ENCODE measurements at regions not wholly inside any gene's neighbourhood (a gene's known extent, or its start where the extent isn't known, plus 50 kb on each side); places are given as distances from the start of the nearest gene placed in this dataset.

DNA sequence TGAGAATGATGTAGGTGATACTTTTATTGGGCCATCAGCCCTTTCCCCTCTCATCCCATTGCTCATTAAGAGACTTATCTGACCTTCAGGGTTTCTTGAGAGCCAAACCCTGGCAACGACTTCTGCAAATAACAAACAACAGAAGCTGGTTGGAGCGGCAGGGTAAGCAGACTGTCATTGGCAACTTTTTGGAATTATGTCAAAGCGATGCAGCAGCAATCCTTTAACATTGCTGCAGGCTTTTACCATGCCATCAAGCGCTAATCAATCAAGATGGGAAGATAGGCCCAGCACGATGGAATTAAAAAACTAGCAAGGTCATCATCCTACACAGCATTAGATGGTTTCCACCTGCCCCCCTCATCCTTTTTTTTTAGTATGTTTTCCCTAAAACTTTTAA, 406.1 kb upstream of the PDE3A start:
- H3K9ac ChIP-seq (ENCODE audit: low read depth in 1 of 3, low read length in 3 of 3) = no peak overlapping the region
- no peaks in the 10 kb centered on the region for H3K36me3 ChIP-seq (ENCODE audit: control insufficient read depth in 3 of 3, insufficient read depth in 3 of 3, low read length in 3 of 3)
- no peaks in the 10 kb centered on the region for H3K9me3 ChIP-seq (ENCODE audit: control insufficient read depth in 3 of 3, low read length in 3 of 3)
- no peak overlapping the region for H3K4me3 ChIP-seq (ENCODE audit: low read length in 3 of 3)
- H3K27me3 ChIP-seq (ENCODE audit: control insufficient read depth in 3 of 3, insufficient read depth in 3 of 3, low read length in 3 of 3) = no peaks in the 10 kb centered on the region
- no peaks in the 10 kb centered on the region for H3K4me1 ChIP-seq (ENCODE audit: control insufficient read depth in 3 of 3, insufficient read depth in 3 of 3, low read length in 3 of 3)
- H3K27ac ChIP-seq (ENCODE audit: low read depth, low read length) = no peak overlapping the region

DNA sequence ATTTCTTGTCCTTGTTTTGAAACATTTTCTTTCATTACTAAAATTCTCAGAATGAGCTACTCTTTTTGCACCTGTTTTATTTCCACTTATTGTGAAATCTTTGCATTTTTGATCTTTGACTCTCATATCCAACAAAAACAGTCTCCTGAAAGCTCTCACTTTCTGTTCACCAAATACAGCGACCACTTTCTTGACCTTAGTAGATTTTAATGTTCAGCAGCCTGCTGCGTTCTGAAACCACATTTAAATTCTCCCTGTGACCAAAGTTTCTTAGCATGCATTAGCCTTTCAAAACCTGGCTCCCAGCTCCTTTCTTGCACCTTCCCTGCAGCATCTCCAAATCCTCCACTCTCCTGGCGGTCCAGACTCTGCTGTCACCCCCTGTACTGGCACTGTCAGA, 404.4 kb upstream of the PDE3A start:
- H3K9me3 ChIP-seq (ENCODE audit: control insufficient read depth in 3 of 3, low read length in 3 of 3) = no peaks in the 10 kb centered on the region
- H3K4me1 ChIP-seq (ENCODE audit: control insufficient read depth in 3 of 3, insufficient read depth in 3 of 3, low read length in 3 of 3) = no peaks in the 10 kb centered on the region
- no peaks in the 10 kb centered on the region for H3K27me3 ChIP-seq (ENCODE audit: control insufficient read depth in 3 of 3, insufficient read depth in 3 of 3, low read length in 3 of 3)
- H3K36me3 ChIP-seq (ENCODE audit: control insufficient read depth in 3 of 3, insufficient read depth in 3 of 3, low read length in 3 of 3) = no peaks in the 10 kb centered on the region
- no peak overlapping the region for H3K9ac ChIP-seq (ENCODE audit: low read depth in 1 of 3, low read length in 3 of 3)
- H3K27ac ChIP-seq (ENCODE audit: low read depth, low read length) = no peak overlapping the region
- no peak overlapping the region for H3K4me3 ChIP-seq (ENCODE audit: low read length in 3 of 3)

DNA sequence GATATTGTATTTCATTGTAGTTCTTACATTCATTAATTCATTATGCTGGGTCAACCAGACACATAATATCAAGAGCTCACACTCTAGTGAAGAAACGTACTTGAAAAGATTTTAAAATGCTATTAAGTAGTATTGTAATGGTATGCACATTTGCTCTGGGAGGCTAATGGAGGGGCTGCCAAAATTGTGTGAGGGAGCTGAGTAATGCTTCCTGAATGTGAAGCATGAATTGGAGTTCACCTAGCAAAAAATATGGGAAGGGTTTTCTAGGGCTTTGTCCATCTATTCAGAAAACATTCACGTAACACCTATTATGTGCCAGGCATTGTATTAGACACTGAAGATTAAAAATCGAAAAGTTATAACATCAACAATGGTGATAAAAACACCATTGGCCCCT, 403.8 kb upstream of the PDE3A start:
- Histone ChIP-seq H3K9me3 (ENCODE audit: control insufficient read depth in 3 of 3, low read length in 3 of 3) (no peaks in the 10 kb centered on the region), H3K36me3 (ENCODE audit: control insufficient read depth in 3 of 3, insufficient read depth in 3 of 3, low read length in 3 of 3) (no peaks in the 10 kb centered on the region), H3K27ac (ENCODE audit: low read depth, low read length) (no peak overlapping the region), H3K9ac (ENCODE audit: low read depth in 1 of 3, low read length in 3 of 3) (no peak overlapping the region), H3K4me3 (ENCODE audit: low read length in 3 of 3) (no peak overlapping the region), H3K4me1 (ENCODE audit: control insufficient read depth in 3 of 3, insufficient read depth in 3 of 3, low read length in 3 of 3) (no peaks in the 10 kb centered on the region), H3K27me3 (ENCODE audit: control insufficient read depth in 3 of 3, insufficient read depth in 3 of 3, low read length in 3 of 3) (no peaks in the 10 kb centered on the region)

DNA sequence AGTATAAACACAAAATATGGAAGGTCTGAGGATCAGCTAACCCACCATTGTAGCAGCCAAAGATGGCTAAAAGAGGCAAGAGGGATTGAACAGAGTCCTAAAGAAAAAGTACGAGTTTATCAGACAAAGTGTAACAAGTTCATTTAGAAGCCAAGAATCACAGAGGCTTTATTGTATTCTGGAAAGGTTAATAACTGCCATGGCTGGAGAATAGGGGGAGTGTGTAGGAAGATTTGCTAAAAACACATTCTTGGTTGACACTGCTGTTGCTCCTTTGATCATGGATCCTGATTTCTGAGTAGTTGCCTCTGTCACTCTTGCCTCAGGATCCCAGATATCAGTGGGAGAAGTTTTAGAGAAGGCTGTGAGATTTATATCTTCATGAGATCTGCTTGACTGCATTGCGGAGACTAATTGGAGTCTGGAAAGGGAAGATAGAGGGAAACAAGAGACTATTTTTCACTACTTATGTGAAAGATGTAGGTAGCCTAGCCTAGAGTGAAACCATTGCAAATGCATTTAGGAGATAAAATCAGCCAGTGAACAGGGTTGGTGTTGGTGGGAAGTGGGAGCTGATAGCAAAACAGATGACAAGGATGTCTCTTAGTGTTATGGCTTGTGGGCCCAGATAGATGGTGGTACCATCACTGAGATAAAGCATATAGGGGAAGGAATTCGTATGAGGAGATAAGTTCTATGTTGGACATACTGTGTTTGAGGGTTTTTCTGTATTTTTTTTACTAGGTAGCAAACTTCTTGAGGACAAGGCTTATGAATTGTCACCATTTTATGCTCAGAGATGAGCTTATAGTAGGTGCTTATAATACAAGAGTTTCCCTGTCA, 402.9 kb upstream of the PDE3A start:
- H3K27me3 ChIP-seq (ENCODE audit: control insufficient read depth in 3 of 3, insufficient read depth in 3 of 3, low read length in 3 of 3) = no peaks in the 10 kb centered on the region
- no peaks in the 10 kb centered on the region for H3K36me3 ChIP-seq (ENCODE audit: control insufficient read depth in 3 of 3, insufficient read depth in 3 of 3, low read length in 3 of 3)
- no peak overlapping the region for H3K9ac ChIP-seq (ENCODE audit: low read depth in 1 of 3, low read length in 3 of 3)
- H3K4me3 ChIP-seq (ENCODE audit: low read length in 3 of 3) = no peak overlapping the region
- no peaks in the 10 kb centered on the region for H3K4me1 ChIP-seq (ENCODE audit: control insufficient read depth in 3 of 3, insufficient read depth in 3 of 3, low read length in 3 of 3)
- no peak overlapping the region for H3K27ac ChIP-seq (ENCODE audit: low read depth, low read length)
- no peaks in the 10 kb centered on the region for H3K9me3 ChIP-seq (ENCODE audit: control insufficient read depth in 3 of 3, low read length in 3 of 3)

DNA sequence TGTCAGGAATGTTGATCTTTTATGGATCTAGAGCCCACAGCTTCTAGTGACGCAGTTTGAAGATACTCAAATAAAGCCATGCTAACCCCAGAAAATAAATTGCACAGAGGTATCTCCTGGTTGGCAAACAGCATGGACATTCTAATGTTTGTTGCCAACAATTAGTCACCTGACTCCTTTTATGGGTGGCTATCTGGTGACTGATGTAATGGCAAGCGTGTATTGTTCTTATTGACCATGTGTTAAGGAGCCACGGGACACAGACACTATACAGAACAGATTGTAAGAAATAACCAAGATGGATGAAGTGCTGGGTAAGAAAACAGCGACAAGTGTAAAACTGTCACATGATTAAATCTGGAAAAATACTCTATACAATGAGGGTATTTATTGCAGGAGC, 401.3 kb upstream of the PDE3A start:
- H3K4me3 ChIP-seq (ENCODE audit: low read length in 3 of 3) = no peak overlapping the region
- no peaks in the 10 kb centered on the region for H3K27me3 ChIP-seq (ENCODE audit: control insufficient read depth in 3 of 3, insufficient read depth in 3 of 3, low read length in 3 of 3)
- H3K9me3 ChIP-seq (ENCODE audit: control insufficient read depth in 3 of 3, low read length in 3 of 3) = no peaks in the 10 kb centered on the region
- no peak overlapping the region for H3K27ac ChIP-seq (ENCODE audit: low read depth, low read length)
- H3K36me3 ChIP-seq (ENCODE audit: control insufficient read depth in 3 of 3, insufficient read depth in 3 of 3, low read length in 3 of 3) = no peaks in the 10 kb centered on the region
- no peaks in the 10 kb centered on the region for H3K4me1 ChIP-seq (ENCODE audit: control insufficient read depth in 3 of 3, insufficient read depth in 3 of 3, low read length in 3 of 3)
- H3K9ac ChIP-seq (ENCODE audit: low read depth in 1 of 3, low read length in 3 of 3) = no peak overlapping the region

DNA sequence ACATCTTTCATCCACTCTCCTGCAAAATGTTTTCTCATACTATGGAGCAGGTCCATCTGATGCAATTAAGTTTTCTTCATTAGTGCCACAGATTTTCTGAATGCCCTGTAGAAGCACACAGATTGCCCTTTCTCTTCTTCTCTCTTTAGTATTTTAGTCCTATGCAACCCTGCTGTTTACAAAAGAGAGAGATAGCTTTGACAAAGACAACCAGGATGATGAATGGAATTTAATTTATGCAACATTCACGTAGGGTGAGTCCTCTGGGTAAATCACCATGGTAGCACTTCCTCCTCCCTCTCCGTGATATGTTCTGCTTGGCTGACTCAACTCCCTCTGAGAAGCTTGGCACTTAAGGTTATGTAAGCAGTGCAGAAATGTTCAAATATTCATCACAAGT, 400.9 kb upstream of the PDE3A start:
- no peaks in the 10 kb centered on the region for H3K4me1 ChIP-seq (ENCODE audit: control insufficient read depth in 3 of 3, insufficient read depth in 3 of 3, low read length in 3 of 3)
- H3K9ac ChIP-seq (ENCODE audit: low read depth in 1 of 3, low read length in 3 of 3) = no peak overlapping the region
- no peak overlapping the region for H3K4me3 ChIP-seq (ENCODE audit: low read length in 3 of 3)

DNA sequence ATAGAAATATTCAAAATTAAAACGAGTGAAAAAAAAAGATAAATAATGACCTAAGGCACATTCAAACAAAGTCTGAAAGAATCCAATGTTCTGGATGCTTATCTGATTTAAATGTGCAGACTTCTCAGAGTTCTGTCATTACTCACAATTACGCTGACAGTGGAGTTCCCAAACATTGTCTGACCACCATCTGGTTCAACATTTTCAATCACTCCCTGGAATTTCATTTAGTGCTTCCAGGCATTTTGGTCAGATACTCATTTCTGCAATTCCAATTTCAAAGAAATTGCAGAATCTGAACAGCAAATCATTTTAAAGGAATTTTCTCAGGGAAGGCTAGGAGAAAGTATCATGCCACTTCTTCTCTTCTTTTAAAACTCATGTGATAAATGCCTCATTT, 398.2 kb upstream of the PDE3A start:
- Histone ChIP-seq H3K27ac (ENCODE audit: low read depth, low read length) (no peak overlapping the region), H3K27me3 (ENCODE audit: control insufficient read depth in 3 of 3, insufficient read depth in 3 of 3, low read length in 3 of 3) (no peaks in the 10 kb centered on the region), H3K9me3 (ENCODE audit: control insufficient read depth in 3 of 3, low read length in 3 of 3) (no peaks in the 10 kb centered on the region), H3K9ac (ENCODE audit: low read depth in 1 of 3, low read length in 3 of 3) (no peak overlapping the region), H3K36me3 (ENCODE audit: control insufficient read depth in 3 of 3, insufficient read depth in 3 of 3, low read length in 3 of 3) (no peaks in the 10 kb centered on the region), H3K4me3 (ENCODE audit: low read length in 3 of 3) (no peak overlapping the region), H3K4me1 (ENCODE audit: control insufficient read depth in 3 of 3, insufficient read depth in 3 of 3, low read length in 3 of 3) (no peaks in the 10 kb centered on the region)

More for the DNA sequence above, 400.9 kb upstream of the PDE3A start:
- H3K36me3 ChIP-seq (ENCODE audit: control insufficient read depth in 3 of 3, insufficient read depth in 3 of 3, low read length in 3 of 3) = no peaks in the 10 kb centered on the region
- H3K27ac ChIP-seq (ENCODE audit: low read depth, low read length) = no peak overlapping the region
- no peaks in the 10 kb centered on the region for H3K9me3 ChIP-seq (ENCODE audit: control insufficient read depth in 3 of 3, low read length in 3 of 3)
- H3K27me3 ChIP-seq (ENCODE audit: control insufficient read depth in 3 of 3, insufficient read depth in 3 of 3, low read length in 3 of 3) = no peaks in the 10 kb centered on the region

DNA sequence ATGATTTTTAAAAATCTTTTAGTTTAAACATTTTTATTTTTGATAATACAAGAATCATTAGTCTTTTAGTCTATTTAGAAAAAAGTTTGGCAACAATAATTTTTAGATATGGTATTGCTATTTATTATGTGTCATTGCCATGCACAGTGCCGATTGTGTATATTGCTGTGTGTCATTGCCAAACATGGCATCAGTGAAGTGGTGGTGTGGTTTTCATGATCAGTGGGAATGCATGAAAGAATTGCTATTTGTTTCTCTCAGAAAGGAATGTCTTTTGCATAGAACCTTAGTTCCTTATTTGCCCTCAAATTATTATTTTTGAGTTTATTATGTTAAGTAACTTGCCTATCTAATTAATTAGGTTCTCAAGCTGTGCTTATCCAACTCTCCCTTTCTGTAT, 397.5 kb upstream of the PDE3A start:
- Histone ChIP-seq H3K9me3 (ENCODE audit: control insufficient read depth in 3 of 3, low read length in 3 of 3) (no peaks in the 10 kb centered on the region), H3K36me3 (ENCODE audit: control insufficient read depth in 3 of 3, insufficient read depth in 3 of 3, low read length in 3 of 3) (no peaks in the 10 kb centered on the region), H3K4me3 (ENCODE audit: low read length in 3 of 3) (no peak overlapping the region), H3K9ac (ENCODE audit: low read depth in 1 of 3, low read length in 3 of 3) (no peak overlapping the region), H3K27ac (ENCODE audit: low read depth, low read length) (no peak overlapping the region), H3K4me1 (ENCODE audit: control insufficient read depth in 3 of 3, insufficient read depth in 3 of 3, low read length in 3 of 3) (no peaks in the 10 kb centered on the region), H3K27me3 (ENCODE audit: control insufficient read depth in 3 of 3, insufficient read depth in 3 of 3, low read length in 3 of 3) (no peaks in the 10 kb centered on the region)

DNA sequence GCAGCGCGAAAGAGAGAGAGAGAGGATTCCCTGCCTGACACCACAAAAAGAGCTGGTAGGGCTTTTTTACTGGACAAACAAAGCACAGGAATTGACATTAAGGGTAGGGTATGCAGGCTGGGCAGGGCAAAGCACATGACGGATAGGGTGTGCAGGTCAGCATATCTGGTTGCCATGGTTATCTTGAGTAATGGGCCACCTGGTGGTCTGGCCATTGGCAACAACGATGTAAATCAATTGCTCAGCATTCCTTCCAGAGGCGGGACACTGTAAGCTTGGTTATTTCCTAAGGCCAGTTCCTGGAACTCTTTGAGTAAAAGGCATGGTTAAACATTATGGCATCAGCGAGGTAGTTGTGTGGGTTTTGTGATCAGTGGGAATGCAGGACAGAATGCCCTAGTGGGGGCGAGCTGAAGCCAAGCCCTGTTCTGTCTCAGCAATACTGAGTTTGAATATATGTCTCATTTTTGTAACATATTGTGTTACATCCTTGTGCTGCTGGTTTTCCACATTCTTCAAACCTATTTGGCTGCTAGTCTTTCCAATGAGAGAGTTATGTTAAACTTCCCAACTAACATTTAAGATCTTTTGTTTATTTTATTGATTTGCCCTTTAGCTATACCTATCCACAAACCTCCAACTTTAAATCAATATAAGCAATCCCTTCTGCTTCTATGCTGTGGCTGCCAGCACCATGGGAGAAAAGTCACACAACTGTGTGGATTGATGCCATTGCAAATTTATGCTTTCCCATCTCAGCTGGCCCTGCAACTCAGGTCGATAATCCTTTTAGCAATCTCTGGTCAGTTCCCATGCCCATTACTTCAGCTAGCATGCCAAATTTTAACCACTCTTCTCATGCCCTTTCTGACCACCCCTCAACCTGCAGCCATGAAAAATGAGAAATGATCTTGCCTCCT, 396.7 kb upstream of the PDE3A start:
- no peak overlapping the region for H3K27ac ChIP-seq (ENCODE audit: low read depth, low read length)
- no peaks in the 10 kb centered on the region for H3K4me1 ChIP-seq (ENCODE audit: control insufficient read depth in 3 of 3, insufficient read depth in 3 of 3, low read length in 3 of 3)
- no peaks in the 10 kb centered on the region for H3K36me3 ChIP-seq (ENCODE audit: control insufficient read depth in 3 of 3, insufficient read depth in 3 of 3, low read length in 3 of 3)
- no peaks in the 10 kb centered on the region for H3K27me3 ChIP-seq (ENCODE audit: control insufficient read depth in 3 of 3, insufficient read depth in 3 of 3, low read length in 3 of 3)
- H3K4me3 ChIP-seq (ENCODE audit: low read length in 3 of 3) = no peak overlapping the region
- H3K9me3 ChIP-seq (ENCODE audit: control insufficient read depth in 3 of 3, low read length in 3 of 3) = no peaks in the 10 kb centered on the region
- H3K9ac ChIP-seq (ENCODE audit: low read depth in 1 of 3, low read length in 3 of 3) = no peak overlapping the region

All from skeletal muscle tissue (tissue), 3 donors.